Gastrocnemius medialis (tissue), 4 donors: ENCODE measurements at regions not wholly inside any gene's neighbourhood (a gene's known extent, or its start where the extent isn't known, plus 50 kb on each side); places are given as distances from the start of the nearest gene placed in this dataset.

ENCODE experiments used
- ATAC-seq, 2 donors: fragments of 150-250 bp; one replicate each; pipeline ENCODE4 v1.9.1; 2016
- DNase-seq, 2 donors: peaks; one replicate each; pipeline ENCODE4 v3.0.0-alpha.2; 2019
- H3K27ac ChIP-seq, 4 donors: fragments of 200-600 bp; sonication (generic); 1 replicate in 1 of 4; 2 replicates in 3 of 4; pipeline ENCODE4 v1.5.1; 2016 to 2018; ENCODE audit warnings: mild to moderate bottlenecking in 2 of 4, moderate library complexity in 1 of 4
- H3K27me3 ChIP-seq, 3 donors: fragments of 200-600 bp; sonication (generic) in 2 of 3; 1 replicate in 1 of 3; 2 replicates in 2 of 3; pipeline versions ENCODE4 v1.5.1 to v1.6.0; 2016 to 2019; ENCODE audit warnings: mild to moderate bottlenecking in 1 of 3, moderate library complexity in 1 of 3
- H3K36me3 ChIP-seq, 2 donors: fragments of 200-600 bp; sonication (generic) in 1 of 2; one replicate each; pipeline ENCODE4 v1.5.1; 2017 to 2018
- H3K4me1 ChIP-seq, 2 donors: fragments of 200-600 bp; sonication (generic) in 1 of 2; one replicate each; pipeline ENCODE4 v1.5.1; 2016 to 2017; ENCODE audit warnings: mild to moderate bottlenecking in 2 of 2
- H3K4me3 ChIP-seq, 4 donors: fragments of 200-600 bp; sonication (generic) in 3 of 4; 1 replicate in 1 of 4; 2 replicates in 3 of 4; pipeline ENCODE4 v1.5.1; 2016 to 2019; ENCODE audit warnings: mild to moderate bottlenecking in 2 of 4
- H3K9me3 ChIP-seq, 3 donors: fragments of 200-600 bp; sonication (generic) in 2 of 3; 1 replicate in 1 of 3; 2 replicates in 2 of 3; pipeline ENCODE4 v1.5.1; 2016 to 2019
- CTCF ChIP-seq, 5 experiments: fragments of 450-650 bp in 3 of 5; fragments of 200-600 bp in 2 of 5; sonication (generic) in 2 of 5; IDR thresholded peaks in 4 of 5; conservative IDR thresholded peaks in 1 of 5; 1 replicate in 4 of 5; 2 replicates in 1 of 5; pipeline ENCODE4 v1.5.1; 2016 to 2019; ENCODE audit warnings: antibody characterized with exemption in 5 of 5, mild to moderate bottlenecking in 3 of 5, moderate library complexity in 3 of 5
- POLR2A ChIP-seq, 2 donors: fragments of 450-650 bp; IDR thresholded peaks; one replicate each; pipeline ENCODE4 v1.6.1; 2017; ENCODE audit warnings: antibody characterized with exemption in 2 of 2, mild to moderate bottlenecking in 2 of 2, moderate library complexity in 2 of 2
- in situ Hi-C, 4 donors: fragments of 200-750 bp; cut with MboI; loops; one replicate each; pipeline versions ENCODE4 v1.15.0 to v1.8.0; 2017; ENCODE audit warnings: low sequenced_read_pairs in 4 of 4
- intact Hi-C: fragments of 100-400 bp; cut with DNase I; formaldehyde crosslinking; loops from one replicate; pipeline ENCODE4 v1.15.1; 2023; ENCODE audit warnings: low total_unique reads

DNA sequence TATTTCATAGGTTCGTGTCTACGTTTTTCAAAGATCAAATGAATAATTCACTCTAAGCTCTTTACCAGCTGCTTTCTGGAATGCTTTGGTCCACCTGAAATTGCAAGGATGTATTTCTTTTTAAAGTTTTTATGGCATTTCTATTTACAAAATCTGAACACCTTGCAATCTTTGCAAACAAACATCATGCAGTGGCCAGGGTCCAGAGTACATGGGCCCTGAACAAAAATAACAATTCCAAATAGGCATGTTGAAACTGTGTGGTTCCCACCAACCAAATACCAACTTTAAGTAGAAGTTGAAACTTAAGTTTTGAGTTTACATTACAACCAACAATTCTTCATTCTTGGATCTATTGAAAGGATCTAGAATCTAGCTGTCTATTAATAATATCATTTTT, 180.1 kb upstream of the FTMT start:
- H3K27ac ChIP-seq: no peak overlapping the region
- ATAC-seq (no peak), DNase-seq (no peak)
- no peak overlapping the region for H3K4me3 ChIP-seq
- H3K36me3 ChIP-seq: no peaks in the 10 kb centered on the region
- H3K27me3 ChIP-seq: no peaks in the 10 kb centered on the region
- in situ Hi-C loops (no loop called here), intact Hi-C loops (no loop called here)
- TF ChIP-seq CTCF (IDR thresholded peaks at IDR 0.05 in 4 of 5, conservative IDR thresholded peaks at IDR 0.05 in 1 of 5) (no peak), POLR2A (IDR thresholded peaks at IDR 0.05) (no peak)
- no peaks in the 10 kb centered on the region for H3K4me1 ChIP-seq
- no peaks in the 10 kb centered on the region for H3K9me3 ChIP-seq

- Histone ChIP-seq H3K27ac (no peak overlapping the region), H3K4me3 (no peak overlapping the region), H3K36me3 (no peaks in the 10 kb centered on the region), H3K27me3 (no peaks in the 10 kb centered on the region), H3K9me3 (no peaks in the 10 kb centered on the region), H3K4me1 (no peaks in the 10 kb centered on the region)
- intact Hi-C loops (no loop called here), in situ Hi-C loops (no loop called here)
- ATAC-seq (no peak), DNase-seq (no peak)
- TF ChIP-seq POLR2A (IDR thresholded peaks at IDR 0.05): no peak
- no peak for TF ChIP-seq CTCF (IDR thresholded peaks at IDR 0.05 in 4 of 5, conservative IDR thresholded peaks at IDR 0.05 in 1 of 5)
Measured at GRCh38 chr5:121675924-121676323, 175.8 kb upstream of the FTMT start.

- DNase-seq (no peak), ATAC-seq (no peak)
- Histone ChIP-seq H3K36me3 (no peaks in the 10 kb centered on the region), H3K27ac (no peak overlapping the region), H3K9me3 (no peaks in the 10 kb centered on the region), H3K4me1 (no peaks in the 10 kb centered on the region), H3K4me3 (no peak overlapping the region), H3K27me3 (no peaks in the 10 kb centered on the region)
- in situ Hi-C loops (no loop called here), intact Hi-C loops (no loop called here)
- TF ChIP-seq CTCF (IDR thresholded peaks at IDR 0.05 in 4 of 5, conservative IDR thresholded peaks at IDR 0.05 in 1 of 5) (no peak), POLR2A (IDR thresholded peaks at IDR 0.05) (no peak)
Measured at GRCh38 chr5:121681229-121681855, 170.3 kb upstream of the FTMT start.

GRCh38 chr5:121688126-121688525, 163.6 kb upstream of the FTMT start:
- no peak overlapping the region for H3K27ac ChIP-seq
- TF ChIP-seq POLR2A (IDR thresholded peaks at IDR 0.05) (no peak), CTCF (IDR thresholded peaks at IDR 0.05 in 4 of 5, conservative IDR thresholded peaks at IDR 0.05 in 1 of 5) (no peak)
- intact Hi-C loops (no loop called here), in situ Hi-C loops (no loop called here)
- ATAC-seq: no peak
- H3K4me3 ChIP-seq: no peak overlapping the region
- no peaks in the 10 kb centered on the region for H3K27me3 ChIP-seq
- no peaks in the 10 kb centered on the region for H3K9me3 ChIP-seq
- H3K4me1 ChIP-seq: no peaks in the 10 kb centered on the region
- no peak for DNase-seq
- H3K36me3 ChIP-seq: no peaks in the 10 kb centered on the region

DNA sequence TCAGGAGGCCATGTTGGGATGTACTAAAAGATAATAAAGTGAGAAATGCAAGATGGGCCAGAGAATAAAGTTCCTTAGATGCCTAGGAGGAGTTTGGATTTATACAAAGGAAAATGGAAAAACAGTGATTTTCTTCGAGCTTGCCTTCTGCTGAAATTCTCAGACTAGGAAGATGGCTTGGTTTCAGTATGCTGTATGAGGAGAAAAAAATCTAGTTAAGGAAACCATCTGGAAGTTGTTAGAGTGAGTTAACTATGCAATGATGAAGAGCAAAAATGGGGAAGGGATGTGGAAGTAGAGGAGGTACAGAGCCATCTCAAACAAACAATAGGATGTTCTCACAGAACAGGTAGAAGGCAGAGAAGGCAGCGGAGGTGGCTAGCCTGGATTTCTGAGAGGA, 162.9 kb upstream of the FTMT start:
- intact Hi-C loops (no loop called here), in situ Hi-C loops (no loop called here)
- no peak overlapping the region for H3K4me3 ChIP-seq
- H3K27ac ChIP-seq: no peak overlapping the region
- ATAC-seq: no peak
- no peaks in the 10 kb centered on the region for H3K9me3 ChIP-seq
- DNase-seq: no peak
- no peak for TF ChIP-seq CTCF (IDR thresholded peaks at IDR 0.05 in 4 of 5, conservative IDR thresholded peaks at IDR 0.05 in 1 of 5)
- TF ChIP-seq POLR2A (IDR thresholded peaks at IDR 0.05): no peak
- H3K36me3 ChIP-seq: no peaks in the 10 kb centered on the region
- no peaks in the 10 kb centered on the region for H3K27me3 ChIP-seq
- no peaks in the 10 kb centered on the region for H3K4me1 ChIP-seq
